ENCODE measurements at regions not wholly inside any gene's neighbourhood (a gene's known extent, or its start where the extent isn't known, plus 50 kb on each side); places are given as distances from the start of the nearest gene placed in this dataset.

DNA sequence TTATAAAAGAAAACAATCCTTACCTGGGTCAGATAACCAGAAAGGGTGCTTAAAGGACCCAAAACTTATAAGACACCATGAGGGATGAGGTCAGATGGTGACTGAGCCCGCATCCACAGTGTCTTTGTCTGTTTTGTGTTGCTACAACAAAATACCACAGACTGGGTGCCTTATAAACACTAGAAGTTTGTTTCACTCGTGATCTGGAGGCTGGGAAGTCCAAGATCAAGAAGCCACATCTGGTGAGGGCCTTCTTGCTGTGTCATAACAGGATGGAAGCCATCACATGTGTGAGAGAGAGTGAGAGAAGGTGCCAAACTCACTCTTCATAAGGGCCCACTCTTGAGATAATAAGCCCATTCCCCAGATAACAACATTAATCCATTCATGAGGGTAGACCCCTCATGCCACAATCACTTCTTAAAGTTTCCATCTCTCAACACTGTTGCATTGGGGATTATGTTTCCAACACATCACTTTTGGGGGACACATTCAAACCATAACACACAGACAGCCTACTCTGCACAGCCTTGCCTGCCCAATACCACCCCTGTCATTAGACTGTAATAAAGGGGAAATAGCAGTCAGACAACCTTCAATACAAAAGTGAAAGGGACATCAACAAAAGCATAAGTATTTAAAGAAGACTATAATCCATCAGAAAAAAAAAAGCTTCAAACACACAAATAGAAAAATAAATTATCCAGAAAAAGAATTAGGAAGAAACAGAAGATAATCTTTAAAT, 249.8 kb downstream of the ANAPC1 start:
- DNase-seq, result peak; percentile 32

DNA sequence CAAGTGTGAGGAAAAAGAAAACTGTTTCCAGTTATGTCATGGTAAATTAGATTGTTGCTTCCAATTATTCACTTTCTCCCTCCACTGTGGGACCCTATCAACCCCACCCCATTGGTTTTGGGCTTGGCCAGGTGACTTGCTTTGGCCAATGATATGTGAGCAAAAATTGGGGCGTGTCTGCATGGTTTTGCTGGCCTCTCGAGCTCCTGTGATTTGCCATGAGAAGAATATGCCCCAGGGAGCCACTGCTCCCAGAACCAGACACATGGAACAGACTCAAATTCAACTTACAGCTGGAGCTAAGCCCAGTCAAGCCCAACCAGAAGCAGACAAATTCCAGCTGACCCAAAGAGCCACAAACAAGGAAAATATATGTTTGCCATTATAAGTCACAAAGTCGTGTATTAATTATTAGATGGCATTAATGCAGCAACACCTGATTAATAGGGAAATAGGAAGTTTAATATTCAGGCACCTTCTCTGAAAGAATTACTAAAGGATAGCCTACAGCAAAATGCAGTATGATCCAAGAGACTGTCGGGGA, 248.9 kb downstream of the ANAPC1 start:
- no peak for DNase-seq

DNA sequence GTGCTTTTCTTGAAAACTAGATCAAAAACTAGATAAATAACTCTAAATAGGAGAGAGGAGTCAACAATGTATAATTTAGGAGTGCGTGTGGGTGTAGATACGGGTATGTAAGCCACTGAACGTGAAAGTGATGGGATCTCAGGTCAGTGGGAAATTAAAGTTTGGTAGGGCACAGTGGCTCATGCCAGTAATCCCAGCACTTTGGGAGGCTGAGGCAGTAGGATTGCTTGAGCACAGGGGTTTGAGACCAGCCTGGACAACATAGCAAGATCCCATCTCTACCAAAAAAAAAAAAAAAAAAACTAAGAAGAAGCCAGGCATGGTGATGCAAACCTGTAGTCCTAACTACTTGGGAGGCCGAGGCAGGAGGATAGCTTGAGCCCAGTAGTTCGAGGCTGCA, 247.1 kb downstream of the ANAPC1 start:
- DNase-seq, result no peak

DNA sequence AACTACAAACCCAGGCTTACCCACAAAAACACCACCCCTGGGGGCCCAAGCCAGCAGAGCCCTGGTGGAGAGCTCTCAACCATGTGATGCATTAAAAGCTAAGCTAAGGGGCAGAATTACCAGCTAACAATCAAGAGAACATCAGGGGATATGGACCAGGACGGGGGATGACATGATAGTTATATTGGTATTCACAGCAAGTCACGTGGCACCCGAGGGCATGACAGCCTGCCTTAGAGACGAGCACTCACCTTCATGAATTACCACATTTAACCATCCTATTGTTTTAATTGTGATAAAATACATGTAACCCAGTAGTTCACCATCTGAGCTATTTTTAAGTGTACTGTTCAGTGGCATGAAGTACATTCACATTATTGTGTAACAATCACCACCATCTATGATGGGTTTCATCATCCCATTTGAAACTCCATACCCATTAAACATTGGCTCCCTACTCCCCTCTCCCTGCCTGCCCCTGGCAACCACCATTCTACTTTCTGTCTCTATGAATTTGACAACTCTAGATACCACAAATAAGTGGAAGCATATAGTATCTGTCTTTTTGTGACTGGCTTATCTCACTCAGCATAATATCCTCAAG, 245.6 kb downstream of the ANAPC1 start:
- no peak for DNase-seq

DNA sequence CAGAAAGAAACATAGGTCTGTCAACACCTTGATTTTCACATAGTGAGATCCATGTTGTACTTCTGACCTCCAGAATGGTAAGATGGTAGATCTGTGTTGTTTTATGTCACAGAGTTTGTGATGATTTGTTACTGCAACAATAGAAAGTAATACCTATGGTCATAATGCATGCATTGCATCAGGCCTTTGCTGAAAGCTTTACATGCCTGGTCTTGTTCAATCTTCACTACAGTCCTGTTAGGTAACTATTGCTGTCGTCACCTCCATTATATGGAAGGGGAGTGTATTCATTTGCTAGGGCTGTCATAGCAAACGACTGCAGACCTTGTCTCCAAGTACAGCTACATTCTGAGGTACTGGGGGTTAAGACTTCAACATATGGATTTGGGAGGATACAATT, 243.5 kb downstream of the ANAPC1 start:
- DNase-seq, result no peak

DNA sequence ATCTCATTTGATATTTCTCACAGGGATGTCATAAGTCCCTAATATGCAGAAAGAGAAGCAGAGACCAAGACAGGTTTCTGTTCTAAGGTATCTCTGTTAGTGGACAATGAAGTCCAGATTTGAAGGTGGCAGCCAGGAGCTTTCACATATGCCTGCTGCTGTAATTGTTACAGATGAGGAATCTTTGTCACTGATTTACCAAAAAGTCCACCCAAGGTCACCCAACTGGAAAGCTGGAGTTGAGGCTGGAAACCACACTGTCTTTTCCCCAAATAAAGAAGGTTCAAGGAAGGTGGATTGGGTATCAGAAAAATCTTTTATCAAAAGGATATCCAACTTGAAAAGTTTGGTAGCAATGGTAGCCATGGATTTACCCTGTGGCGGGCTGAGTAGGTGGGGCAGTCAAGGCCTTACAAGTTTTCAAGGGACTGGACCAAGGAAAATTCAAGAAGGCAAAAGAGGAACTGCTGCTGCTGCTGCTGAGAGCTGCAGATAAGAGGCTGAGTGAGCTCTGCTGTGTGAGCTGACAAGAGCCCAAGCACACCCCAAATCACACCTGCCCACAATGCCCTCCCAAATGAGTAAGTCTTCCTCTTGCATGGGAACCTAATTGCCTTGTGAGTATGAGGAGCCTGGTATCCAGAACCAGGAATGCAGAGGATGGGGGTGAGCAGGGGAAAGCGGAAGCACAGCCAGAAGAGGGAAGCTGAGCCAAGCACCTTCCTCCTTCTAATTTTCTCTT, 241.2 kb downstream of the ANAPC1 start:
- DNase-seq, result peak; percentile 84

DNA sequence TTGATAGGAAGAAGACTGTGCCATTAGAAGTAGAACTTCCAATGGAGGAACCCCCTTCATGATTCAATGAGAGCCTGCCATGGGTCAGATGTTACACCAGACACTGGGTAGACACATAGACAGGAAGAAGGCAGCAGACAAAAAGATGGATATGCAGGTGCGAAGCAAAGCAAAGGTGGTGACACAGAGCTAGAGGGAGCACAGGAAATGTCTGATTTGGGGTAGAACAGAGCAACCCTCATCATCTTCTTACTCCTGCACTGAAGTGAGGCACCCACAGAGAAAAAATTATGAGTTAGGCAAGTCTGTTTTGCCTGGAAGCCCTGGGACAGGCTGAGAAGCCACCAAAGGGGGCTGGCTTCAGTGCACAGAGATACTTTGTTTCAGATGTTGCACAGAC, 240.2 kb downstream of the ANAPC1 start:
- no peak for DNase-seq

DNA sequence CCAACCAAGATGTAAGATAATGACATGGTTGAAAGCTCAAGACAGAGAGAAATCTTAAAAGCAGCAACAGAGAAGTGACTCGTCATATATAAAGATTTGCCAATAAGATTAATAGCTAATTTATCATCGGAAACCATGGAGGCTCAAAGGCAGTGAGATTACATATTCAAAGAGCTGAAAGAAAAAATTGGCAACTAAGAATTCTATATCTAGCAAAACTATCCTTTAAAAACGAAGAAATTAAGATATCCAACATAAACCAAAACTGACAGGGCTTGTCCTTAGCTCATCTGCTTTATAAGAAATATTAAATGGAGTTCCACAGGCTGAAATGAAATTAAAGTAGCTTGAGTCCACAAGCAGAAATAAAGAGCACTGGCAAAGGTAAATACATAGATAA, 236.6 kb downstream of the ANAPC1 start:
- DNase-seq, result no peak

DNA sequence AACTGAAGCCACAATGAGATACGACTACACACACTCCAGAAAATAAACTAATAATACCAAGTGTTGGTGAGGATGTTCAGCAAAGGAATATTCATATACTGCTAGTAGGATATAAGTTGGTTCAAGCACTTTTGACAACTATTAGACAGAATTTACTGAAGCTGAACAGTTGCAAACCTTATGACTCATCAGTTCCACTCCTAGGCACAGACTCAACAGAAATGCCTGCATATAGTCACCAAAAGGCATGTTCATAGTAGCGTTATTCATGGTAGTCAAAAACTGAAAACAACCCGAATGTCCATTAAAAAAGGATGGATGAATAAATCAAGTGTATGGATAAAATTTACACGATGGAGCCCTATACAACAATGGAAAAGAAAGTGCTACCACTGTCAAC, 232.0 kb downstream of the ANAPC1 start:
- no peak for DNase-seq

DNA sequence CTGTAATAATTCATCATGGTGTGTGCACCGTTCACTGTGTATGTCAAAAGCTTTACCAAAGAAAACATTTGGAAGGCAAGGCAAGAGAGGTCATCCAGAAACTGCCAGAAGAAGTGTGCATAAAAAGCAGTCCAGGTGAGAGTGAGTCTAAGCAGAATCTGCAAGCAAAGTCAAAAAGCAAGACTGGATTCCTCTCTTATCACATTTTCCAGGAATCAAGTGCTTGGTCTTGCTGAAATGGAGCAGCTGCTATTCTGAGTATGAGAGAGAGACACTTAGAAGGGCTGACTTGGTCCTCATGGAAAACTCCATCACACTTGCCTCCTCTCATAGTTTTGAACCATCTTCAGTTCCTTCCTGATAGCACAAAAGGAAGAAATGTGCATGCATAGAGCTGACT, 231.3 kb downstream of the ANAPC1 start:
- DNase-seq, result no peak

DNA sequence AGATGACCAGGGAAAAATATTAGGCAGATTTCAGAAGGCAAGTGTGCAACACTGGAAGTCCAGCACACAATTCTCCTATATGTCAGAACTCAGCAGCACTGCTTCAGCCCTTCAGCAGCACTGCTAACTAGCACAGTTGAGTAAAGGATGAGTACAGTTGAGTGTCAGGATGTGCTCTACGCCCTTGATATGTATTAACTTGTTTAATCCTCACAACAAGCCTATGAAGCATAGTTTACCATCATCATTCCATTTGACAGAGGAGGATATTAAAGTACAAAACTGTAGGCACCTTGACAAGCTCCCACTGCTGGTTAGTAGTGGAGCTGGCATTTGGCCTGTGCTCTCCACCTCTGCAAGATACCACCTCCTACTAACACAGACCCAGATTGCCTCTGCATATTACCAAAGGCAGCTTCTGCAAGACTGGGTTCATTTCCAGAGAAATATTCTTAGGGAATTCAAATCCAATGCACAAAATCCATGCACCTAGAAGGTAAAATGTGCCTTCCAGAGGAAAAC, 230.8 kb downstream of the ANAPC1 start:
- DNase-seq, result no peak

DNA sequence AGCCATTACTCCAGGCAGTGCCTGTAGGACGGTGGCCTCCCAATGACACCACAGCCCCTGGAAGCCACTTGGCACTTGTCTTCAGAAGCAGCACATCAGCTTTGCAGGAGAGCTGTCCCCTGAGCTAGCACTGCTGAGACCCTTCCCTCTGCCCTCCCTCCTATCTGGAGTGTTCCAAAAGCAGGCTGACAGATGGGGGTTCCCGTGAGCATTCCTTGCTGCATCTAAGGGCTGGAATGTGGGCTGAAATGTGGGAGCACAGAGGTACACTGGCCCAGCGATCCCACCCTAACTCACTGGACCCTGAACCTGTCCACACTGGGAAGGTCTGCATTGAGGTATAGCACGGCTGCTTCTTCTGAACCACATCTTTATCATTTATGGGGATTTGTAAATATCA, 230.1 kb downstream of the ANAPC1 start:
- DNase-seq, result no peak

DNA sequence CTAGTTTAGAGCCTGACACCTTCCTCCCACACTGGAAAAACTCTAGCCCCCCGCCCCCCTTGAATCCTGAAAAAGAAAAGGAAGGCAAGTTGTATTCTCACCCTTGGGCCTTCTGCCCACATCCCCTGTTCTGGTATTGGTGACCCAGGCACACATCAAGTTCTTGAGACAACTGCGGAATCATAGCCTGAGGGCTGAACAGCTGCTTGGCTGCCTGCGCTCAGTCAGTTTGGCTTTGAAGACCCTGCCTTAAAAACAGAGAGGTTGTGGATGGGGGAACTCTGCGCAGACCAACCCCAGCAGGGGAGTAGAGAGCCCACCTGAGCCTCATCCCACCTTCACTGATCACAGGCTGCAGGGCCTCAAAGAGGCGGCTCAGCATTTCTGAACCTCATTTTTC, 229.2 kb downstream of the ANAPC1 start:
- no peak for DNase-seq

DNA sequence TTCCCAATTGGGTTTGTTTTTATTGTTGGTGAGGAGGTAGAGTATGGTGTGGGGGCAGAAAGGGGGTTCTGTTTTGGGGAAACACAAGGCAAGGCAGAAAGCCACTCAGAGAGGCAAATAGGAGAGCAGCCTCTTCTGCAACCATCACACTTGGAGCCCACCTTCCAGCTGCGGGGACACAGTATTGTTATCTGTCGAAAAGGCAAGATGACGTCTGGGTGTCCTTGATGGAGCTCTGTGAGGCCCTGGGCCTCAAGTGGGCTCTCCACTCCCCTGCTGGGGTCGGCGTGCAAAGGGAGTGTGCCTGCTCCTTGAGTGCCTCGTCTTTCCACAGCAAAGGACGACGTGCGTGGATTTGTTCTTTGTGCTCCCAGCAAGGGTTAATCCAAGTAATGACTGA, 227.6 kb downstream of the ANAPC1 start:
- DNase-seq, result no peak

DNA sequence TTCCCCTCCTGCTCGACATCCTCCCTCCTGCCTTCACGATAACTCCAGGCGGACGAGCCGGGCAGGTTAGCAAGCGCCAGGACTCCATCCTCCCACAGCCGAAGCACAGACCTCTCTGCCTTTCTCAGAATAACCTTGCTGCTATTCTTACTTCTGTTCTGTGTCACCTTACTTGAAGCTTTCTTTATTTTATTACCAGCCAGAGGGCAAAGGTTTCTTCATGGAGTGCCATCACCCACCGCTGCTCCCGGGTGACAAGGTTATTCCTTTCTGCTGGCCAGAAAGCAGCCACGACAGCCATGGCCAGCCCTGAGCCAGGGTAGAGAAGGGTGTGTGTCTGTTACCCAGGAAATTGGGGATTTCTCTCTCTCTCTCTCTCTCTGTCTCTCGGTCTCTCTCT, 227.1 kb downstream of the ANAPC1 start:
- no peak for DNase-seq

DNA sequence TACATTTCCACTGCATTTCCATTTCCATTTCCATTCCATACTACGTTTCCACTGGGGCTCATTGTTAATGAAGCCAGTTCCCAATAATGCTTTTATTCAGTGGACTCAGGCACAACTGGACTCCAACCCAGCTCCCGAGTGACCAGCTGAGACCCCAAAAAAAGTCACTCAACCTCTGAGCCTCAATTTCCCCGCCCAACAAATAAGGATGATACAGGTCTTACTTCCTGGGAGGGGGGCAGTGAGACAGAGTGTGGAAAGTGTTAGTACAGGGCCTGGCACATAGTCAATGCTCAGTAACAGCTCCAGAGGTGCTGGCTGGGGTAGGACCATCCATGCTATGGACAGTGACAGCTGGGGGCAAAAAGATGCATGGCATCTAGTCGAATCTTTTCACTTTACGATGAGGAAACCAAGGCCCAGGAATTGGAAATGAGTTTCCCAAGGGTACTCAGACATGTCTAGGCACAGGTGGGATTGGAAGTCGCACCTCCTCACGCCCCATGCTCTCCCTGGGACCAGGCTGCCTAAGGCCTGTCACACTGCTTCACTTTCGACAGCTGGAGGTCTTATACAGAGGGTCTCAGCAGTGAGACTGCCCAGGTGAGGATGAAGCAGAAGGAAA, 226.5 kb downstream of the ANAPC1 start:
- DNase-seq, result no peak

DNA sequence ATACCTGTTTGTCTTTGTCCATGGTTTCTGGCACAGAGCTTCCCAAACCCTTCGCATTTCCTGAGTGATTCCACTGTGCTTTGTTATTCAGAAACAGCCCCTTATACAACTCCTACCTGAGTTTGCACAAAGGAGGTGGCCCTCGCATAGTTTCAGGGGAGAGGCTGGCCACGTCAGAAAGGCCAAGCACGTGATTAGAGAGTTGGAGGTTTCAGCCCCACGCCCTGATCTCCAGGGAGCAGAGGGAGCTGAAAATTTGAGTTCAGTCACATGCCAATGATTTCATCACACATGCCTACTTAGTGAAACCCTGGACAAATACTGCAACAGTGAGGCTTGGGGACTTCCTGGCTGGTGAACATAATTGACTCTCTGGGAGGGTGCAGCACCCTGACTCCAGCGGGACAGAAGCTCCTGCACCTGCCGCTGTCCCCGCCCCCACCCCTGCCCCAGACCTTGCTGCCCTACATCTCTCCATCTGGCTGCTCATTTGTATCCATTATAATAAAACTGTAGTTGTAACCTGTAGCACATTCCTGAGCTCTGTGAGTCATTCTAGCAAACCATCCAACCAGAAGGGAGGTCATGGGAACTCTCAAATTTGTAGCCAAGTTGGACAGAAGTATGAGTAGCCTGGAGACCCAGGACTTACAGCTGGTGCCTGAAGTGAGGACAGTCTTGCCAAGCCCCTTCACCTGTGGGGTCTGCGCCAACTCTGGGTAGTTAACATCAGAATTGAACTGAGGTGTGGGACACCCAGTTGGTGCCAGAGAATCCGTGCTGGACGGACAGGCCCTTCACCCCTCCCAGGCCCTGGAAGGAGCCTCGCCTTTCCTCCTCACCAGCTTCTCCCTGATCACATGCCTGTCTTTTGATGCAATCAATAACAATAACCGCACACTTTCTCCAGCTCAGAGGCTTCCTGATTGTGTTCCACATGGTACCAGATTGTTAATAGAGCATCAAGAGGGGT, 224.3 kb downstream of the ANAPC1 start:
- peak; percentile 58 for DNase-seq

DNA sequence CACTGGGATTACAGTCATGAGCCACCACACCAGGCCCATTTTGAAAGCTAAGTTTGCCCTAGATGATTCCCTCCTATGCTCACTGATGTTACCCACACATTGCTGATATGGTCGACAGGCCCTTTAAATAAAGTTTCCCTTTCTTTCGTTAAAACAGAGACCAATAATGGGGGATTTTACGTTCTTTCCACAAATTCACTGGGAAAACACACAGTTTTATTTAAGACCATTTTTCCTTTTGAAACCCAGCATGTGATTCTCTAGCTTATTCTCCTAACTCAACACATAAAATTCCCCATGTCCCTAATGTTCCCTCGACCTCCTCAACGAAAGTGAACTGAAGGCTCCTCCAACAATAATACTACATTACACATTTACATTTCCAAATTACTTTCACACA, 223.2 kb downstream of the ANAPC1 start:
- no peak for DNase-seq

DNA sequence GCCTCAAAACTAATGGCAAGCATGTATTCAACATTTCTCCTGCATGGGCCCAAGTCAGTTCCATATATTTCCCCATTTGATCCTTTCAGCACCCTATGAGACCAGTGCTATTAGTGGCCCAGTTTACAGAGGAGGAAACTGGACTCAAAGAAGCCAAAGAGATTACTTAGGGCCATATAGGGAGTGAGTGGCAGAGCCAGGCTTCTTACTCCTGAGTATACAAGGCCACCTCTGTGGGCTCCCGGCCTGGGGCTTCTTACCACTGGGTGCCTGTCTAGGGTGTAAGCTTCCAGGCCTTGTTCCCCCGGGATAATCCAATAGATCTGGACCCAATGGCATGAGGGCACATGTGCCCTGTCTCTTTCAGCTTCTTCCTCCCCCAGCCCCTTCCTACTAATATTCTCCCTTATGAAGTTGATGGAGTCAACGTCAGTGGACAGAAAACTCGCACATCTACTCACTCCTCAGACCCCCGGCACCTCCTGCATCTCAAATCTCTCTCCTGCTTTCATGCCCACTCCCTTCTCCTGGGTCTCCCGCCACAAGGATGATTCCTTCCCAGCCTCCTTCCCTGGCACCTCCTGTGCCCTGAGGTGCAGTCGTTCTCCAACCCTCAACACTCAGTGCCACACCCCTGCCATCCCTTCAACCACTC, 222.6 kb downstream of the ANAPC1 start:
- DNase-seq, result no peak

DNA sequence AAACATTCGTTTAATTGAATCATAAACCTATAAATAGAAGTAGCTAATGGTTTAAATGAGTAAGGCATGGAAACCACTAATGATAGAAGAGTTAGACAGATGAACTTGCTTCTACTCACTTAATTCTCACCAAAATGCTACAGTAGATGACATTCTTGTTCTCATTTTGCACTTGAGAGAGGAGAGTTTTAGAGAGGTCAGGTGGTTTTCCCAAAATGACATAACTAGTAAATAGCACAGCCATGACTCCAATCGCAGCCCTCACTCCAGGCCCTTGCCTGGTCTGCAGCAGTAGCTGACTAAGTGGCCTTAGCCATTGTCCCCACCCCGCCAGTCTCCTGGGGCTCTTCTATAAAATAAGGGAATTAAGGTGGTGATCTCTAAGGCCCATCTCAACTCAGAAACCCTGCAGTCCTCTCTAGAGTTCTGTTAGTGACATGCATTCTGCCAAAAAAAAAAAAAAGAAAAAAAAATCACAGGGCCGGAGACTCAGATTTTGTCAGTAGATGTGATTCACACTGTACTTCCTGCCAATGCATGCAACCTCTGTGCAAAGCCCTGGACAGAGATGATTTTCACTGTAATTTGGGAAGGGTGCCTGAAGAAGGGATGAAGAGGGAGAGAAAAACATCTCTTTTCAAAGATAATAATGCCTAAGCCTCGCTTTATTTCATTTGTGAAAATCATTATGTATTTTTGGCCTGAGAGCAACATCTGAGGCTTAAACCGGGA, 221.8 kb downstream of the ANAPC1 start:
- no peak for DNase-seq
